Left lung (tissue), 4 donors: ENCODE measurements at regions not wholly inside any gene's neighbourhood (a gene's known extent, or its start where the extent isn't known, plus 50 kb on each side); places are given as distances from the start of the nearest gene placed in this dataset.

Source experiments
- ATAC-seq: fragments of 200-7000 bp; cut with Tn5 transposase; one replicate; pipeline ENCODE4 v1.9.1; 2020; ENCODE audit warnings: moderate library complexity
- DNase-seq, 4 donors: peaks; one replicate each; pipeline ENCODE4 v3.0.0-alpha.2; 2013 to 2020
- H3K27ac ChIP-seq, 2 donors: fragments of 200-600 bp; sonication (generic) in 1 of 2; one replicate each; pipeline versions ENCODE4 v1.5.0 to v1.8.0; 2020 to 2021
- H3K27me3 ChIP-seq, 2 donors: fragments of 200-600 bp; sonication (generic) in 1 of 2; one replicate each; pipeline versions ENCODE4 v1.5.0 to v1.8.0; 2020 to 2021
- H3K36me3 ChIP-seq, 2 donors: fragments of 200-600 bp; sonication (generic) in 1 of 2; one replicate each; pipeline versions ENCODE4 v1.5.0 to v1.8.0; 2020 to 2021
- H3K4me1 ChIP-seq, 2 donors: fragments of 200-600 bp; one replicate each; pipeline ENCODE4 v1.8.0; 2021
- H3K4me3 ChIP-seq, 2 donors: fragments of 200-600 bp; sonication (generic) in 1 of 2; one replicate each; pipeline versions ENCODE4 v1.5.0 to v1.8.0; 2020 to 2021; ENCODE audit warnings: mild to moderate bottlenecking in 1 of 2
- H3K9me3 ChIP-seq, 2 donors: fragments of 200-600 bp; sonication (generic) in 1 of 2; one replicate each; pipeline versions ENCODE4 v1.5.0 to v1.8.0; 2020 to 2021
- CTCF ChIP-seq, 2 donors: fragments of 200-600 bp; sonication (generic) in 1 of 2; IDR thresholded peaks; one replicate each; pipeline versions ENCODE4 v1.5.0 to v1.8.0; 2021; ENCODE audit warnings: antibody characterized with exemption in 2 of 2
- intact Hi-C, 2 donors: fragments of 100-400 bp; cut with DNase I; formaldehyde crosslinking; loops; one replicate each; pipeline versions ENCODE4 v1.11.2 to v1.14.2; 2022
- donor health status: DM: no; HTN: yes; CAD: no.
- donor health status: DM: no; HTN: no; CAD: no.

GRCh38 chr13:65472336-65472735 is 1757.8 kb downstream of the PCDH9 start:
- TF ChIP-seq CTCF (IDR thresholded peaks at IDR 0.05), result no peak
- no peak for DNase-seq
- H3K27me3 ChIP-seq, result no peaks in the 10 kb centered on the region
- no peak overlapping the region for H3K27ac ChIP-seq
- intact Hi-C loops, result no loop called here
- H3K4me3 ChIP-seq, result no peak overlapping the region
- no peaks in the 10 kb centered on the region for H3K36me3 ChIP-seq
- H3K9me3 ChIP-seq, result no peaks in the 10 kb centered on the region
- no peaks in the 10 kb centered on the region for H3K4me1 ChIP-seq
- no peak for ATAC-seq

GRCh38 chr13:65470781-65471180 is 1759.4 kb downstream of the PCDH9 start:
- no peak for ATAC-seq
- no peak for DNase-seq

GRCh38 chr13:65468628-65469027 is 1761.5 kb downstream of the PCDH9 start:
- no peak for ATAC-seq
- Histone ChIP-seq H3K4me1 (no peaks in the 10 kb centered on the region), H3K36me3 (no peaks in the 10 kb centered on the region), H3K9me3 (peaks cover 0 to 4% of the 10 kb centered on the region in 2 donors), H3K27ac (no peak overlapping the region), H3K4me3 (no peak overlapping the region), H3K27me3 (no peaks in the 10 kb centered on the region)
- intact Hi-C loops, result no loop called here
- no peak for DNase-seq
- no peak for TF ChIP-seq CTCF (IDR thresholded peaks at IDR 0.05)

More at GRCh38 chr13:65470781-65471180, 1759.4 kb downstream of the PCDH9 start:
- no peaks in the 10 kb centered on the region for H3K4me1 ChIP-seq
- TF ChIP-seq CTCF (IDR thresholded peaks at IDR 0.05), result no peak
- intact Hi-C loops, result no loop called here
- H3K9me3 ChIP-seq, result peaks cover 0 to 4% of the 10 kb centered on the region in 2 donors
- no peaks in the 10 kb centered on the region for H3K27me3 ChIP-seq
- H3K36me3 ChIP-seq, result no peaks in the 10 kb centered on the region
- no peak overlapping the region for H3K27ac ChIP-seq
- no peak overlapping the region for H3K4me3 ChIP-seq

GRCh38 chr13:65461590-65461989 is 1768.5 kb downstream of the PCDH9 start:
- Histone ChIP-seq H3K4me3 (no peak overlapping the region), H3K9me3 (peaks cover 0 to 9% of the 10 kb centered on the region in 2 donors), H3K27ac (no peak overlapping the region), H3K36me3 (no peaks in the 10 kb centered on the region), H3K27me3 (no peaks in the 10 kb centered on the region), H3K4me1 (no peaks in the 10 kb centered on the region)
- no peak for DNase-seq
- no peak for ATAC-seq
- no peak for TF ChIP-seq CTCF (IDR thresholded peaks at IDR 0.05)
- intact Hi-C loops, result no loop called here

GRCh38 chr13:65460136-65460535 is 1770.0 kb downstream of the PCDH9 start:
- TF ChIP-seq CTCF (IDR thresholded peaks at IDR 0.05), result no peak

More at GRCh38 chr13:65460136-65460535, 1770.0 kb downstream of the PCDH9 start:
- H3K9me3 ChIP-seq, result peaks cover 0 to 6% of the 10 kb centered on the region in 2 donors
- H3K4me3 ChIP-seq, result no peak overlapping the region
- no peak overlapping the region for H3K27ac ChIP-seq
- no peaks in the 10 kb centered on the region for H3K36me3 ChIP-seq
- H3K4me1 ChIP-seq, result no peaks in the 10 kb centered on the region
- intact Hi-C loops, result no loop called here
- DNase-seq, result no peak
- no peak for ATAC-seq
- H3K27me3 ChIP-seq, result no peaks in the 10 kb centered on the region
